ENCODE measurements at regions not wholly inside any gene's neighbourhood (a gene's known extent, or its start where the extent isn't known, plus 50 kb on each side); places are given as distances from the start of the nearest gene placed in this dataset.

DNA sequence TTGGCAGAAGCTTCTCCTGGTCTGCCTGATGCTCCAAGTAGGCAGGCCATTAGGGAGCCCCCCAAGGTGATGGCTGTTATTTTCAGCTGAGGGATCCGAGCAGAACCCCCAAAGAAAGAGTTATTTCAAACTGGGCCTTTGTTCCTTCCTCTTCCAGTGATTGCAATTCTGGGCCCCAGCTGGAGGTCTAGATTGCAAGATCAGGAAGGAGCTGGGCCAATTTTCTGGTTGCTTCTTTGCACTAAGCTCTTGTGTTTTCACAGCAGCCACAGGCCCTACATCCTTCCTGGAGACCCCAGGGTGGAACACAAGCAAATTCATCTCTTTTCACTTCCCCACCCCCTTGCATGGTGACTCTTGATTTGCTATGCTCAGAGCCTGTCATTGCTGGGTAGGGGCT lies 215.0 kb downstream of the SEMA6A start:
- Mint-ChIP-seq H3K27me3 (ENCODE audit: insufficient read depth, low read depth, poor library complexity) (peaks cover 10% of the 10 kb centered on the region), H3K4me3 (no peak overlapping the region)
- H3K27me3 ChIP-seq (ENCODE audit: insufficient read depth) = 0 out of 2 replicates have a peak, but pooled peaks cover 7% of the 10 kb centered on the region

More for the DNA sequence above, 215.0 kb downstream of the SEMA6A start:
- no peaks in the 10 kb centered on the region for H3K4me1 ChIP-seq (ENCODE audit: insufficient read depth)
- Mint-ChIP-seq H3K4me1 (peaks cover 2% of the 10 kb centered on the region; the same call in 1 of the 3 replicates), H3K9me3 (no peaks in the 10 kb centered on the region; the same call in 1 of the 3 replicates), H3K36me3 (ENCODE audit: low read depth) (peaks cover 3% of the 10 kb centered on the region), H3K27ac (no peak overlapping the region)
- no peaks in the 10 kb centered on the region for H3K79me2 ChIP-seq (replicated peaks; ENCODE audit: insufficient read depth)
- DNase-seq (ENCODE audit: low spot score) (no peak), ATAC-seq (no peak)
- no peak overlapping the region for H3K4me2 ChIP-seq
- H3K9me2 ChIP-seq (ENCODE audit: insufficient read depth) = no peaks in the 10 kb centered on the region
- H3K36me3 ChIP-seq (ENCODE audit: insufficient read depth) = no peaks in the 10 kb centered on the region
- H3K27ac ChIP-seq (ENCODE audit: low read depth) = no peak overlapping the region
- no peaks in the 10 kb centered on the region for H4K20me1 ChIP-seq (replicated peaks; ENCODE audit: insufficient read depth)
- H3K4me3 ChIP-seq = no peak overlapping the region
- no peak overlapping the region for H2AFZ ChIP-seq
- H3F3A ChIP-seq (replicated peaks; ENCODE audit: low read depth) = 0 out of 2 replicates have a peak, but pooled peaks cover 2% of the 10 kb centered on the region
- TF ChIP-seq, protein P1, sequence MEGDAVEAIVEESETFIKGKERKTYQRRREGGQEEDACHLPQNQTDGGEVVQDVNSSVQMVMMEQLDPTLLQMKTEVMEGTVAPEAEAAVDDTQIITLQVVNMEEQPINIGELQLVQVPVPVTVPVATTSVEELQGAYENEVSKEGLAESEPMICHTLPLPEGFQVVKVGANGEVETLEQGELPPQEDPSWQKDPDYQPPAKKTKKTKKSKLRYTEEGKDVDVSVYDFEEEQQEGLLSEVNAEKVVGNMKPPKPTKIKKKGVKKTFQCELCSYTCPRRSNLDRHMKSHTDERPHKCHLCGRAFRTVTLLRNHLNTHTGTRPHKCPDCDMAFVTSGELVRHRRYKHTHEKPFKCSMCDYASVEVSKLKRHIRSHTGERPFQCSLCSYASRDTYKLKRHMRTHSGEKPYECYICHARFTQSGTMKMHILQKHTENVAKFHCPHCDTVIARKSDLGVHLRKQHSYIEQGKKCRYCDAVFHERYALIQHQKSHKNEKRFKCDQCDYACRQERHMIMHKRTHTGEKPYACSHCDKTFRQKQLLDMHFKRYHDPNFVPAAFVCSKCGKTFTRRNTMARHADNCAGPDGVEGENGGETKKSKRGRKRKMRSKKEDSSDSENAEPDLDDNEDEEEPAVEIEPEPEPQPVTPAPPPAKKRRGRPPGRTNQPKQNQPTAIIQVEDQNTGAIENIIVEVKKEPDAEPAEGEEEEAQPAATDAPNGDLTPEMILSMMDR (conservative IDR thresholded peaks at IDR 0.05; ENCODE audit: low read depth in 2 of 2) = no peak
- TF ChIP-seq, protein P2, sequence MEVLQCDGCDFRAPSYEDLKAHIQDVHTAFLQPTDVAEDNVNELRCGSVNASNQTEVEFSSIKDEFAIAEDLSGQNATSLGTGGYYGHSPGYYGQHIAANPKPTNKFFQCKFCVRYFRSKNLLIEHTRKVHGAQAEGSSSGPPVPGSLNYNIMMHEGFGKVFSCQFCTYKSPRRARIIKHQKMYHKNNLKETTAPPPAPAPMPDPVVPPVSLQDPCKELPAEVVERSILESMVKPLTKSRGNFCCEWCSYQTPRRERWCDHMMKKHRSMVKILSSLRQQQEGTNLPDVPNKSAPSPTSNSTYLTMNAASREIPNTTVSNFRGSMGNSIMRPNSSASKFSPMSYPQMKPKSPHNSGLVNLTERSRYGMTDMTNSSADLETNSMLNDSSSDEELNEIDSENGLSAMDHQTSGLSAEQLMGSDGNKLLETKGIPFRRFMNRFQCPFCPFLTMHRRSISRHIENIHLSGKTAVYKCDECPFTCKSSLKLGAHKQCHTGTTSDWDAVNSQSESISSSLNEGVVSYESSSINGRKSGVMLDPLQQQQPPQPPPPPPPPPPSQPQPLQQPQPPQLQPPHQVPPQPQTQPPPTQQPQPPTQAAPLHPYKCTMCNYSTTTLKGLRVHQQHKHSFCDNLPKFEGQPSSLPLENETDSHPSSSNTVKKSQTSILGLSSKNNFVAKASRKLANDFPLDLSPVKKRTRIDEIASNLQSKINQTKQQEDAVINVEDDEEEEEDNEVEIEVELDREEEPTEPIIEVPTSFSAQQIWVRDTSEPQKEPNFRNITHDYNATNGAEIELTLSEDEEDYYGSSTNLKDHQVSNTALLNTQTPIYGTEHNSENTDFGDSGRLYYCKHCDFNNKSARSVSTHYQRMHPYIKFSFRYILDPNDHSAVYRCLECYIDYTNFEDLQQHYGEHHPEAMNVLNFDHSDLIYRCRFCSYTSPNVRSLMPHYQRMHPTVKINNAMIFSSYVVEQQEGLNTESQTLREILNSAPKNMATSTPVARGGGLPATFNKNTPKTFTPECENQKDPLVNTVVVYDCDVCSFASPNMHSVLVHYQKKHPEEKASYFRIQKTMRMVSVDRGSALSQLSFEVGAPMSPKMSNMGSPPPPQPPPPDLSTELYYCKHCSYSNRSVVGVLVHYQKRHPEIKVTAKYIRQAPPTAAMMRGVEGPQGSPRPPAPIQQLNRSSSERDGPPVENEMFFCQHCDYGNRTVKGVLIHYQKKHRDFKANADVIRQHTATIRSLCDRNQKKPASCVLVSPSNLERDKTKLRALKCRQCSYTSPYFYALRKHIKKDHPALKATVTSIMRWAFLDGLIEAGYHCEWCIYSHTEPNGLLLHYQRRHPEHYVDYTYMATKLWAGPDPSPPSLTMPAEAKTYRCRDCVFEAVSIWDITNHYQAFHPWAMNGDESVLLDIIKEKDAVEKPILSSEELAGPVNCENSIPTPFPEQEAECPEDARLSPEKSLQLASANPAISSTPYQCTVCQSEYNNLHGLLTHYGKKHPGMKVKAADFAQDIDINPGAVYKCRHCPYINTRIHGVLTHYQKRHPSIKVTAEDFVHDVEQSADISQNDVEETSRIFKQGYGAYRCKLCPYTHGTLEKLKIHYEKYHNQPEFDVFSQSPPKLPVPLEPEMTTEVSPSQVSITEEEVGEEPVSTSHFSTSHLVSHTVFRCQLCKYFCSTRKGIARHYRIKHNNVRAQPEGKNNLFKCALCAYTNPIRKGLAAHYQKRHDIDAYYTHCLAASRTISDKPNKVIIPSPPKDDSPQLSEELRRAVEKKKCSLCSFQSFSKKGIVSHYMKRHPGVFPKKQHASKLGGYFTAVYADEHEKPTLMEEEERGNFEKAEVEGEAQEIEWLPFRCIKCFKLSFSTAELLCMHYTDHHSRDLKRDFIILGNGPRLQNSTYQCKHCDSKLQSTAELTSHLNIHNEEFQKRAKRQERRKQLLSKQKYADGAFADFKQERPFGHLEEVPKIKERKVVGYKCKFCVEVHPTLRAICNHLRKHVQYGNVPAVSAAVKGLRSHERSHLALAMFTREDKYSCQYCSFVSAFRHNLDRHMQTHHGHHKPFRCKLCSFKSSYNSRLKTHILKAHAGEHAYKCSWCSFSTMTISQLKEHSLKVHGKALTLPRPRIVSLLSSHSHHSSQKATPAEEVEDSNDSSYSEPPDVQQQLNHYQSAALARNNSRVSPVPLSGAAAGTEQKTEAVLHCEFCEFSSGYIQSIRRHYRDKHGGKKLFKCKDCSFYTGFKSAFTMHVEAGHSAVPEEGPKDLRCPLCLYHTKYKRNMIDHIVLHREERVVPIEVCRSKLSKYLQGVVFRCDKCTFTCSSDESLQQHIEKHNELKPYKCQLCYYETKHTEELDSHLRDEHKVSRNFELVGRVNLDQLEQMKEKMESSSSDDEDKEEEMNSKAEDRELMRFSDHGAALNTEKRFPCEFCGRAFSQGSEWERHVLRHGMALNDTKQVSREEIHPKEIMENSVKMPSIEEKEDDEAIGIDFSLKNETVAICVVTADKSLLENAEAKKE (CRISPR knock-in tag; IDR thresholded peaks at IDR 0.05) = no peak
- no peak for TF ChIP-seq NANOG (IDR thresholded peaks at IDR 0.05; ENCODE audit: borderline replicate concordance)

All from GM23338 (cell line).